ENCODE measurements at regions not wholly inside any gene's neighbourhood (a gene's known extent, or its start where the extent isn't known, plus 50 kb on each side); places are given as distances from the start of the nearest gene placed in this dataset.

DNA sequence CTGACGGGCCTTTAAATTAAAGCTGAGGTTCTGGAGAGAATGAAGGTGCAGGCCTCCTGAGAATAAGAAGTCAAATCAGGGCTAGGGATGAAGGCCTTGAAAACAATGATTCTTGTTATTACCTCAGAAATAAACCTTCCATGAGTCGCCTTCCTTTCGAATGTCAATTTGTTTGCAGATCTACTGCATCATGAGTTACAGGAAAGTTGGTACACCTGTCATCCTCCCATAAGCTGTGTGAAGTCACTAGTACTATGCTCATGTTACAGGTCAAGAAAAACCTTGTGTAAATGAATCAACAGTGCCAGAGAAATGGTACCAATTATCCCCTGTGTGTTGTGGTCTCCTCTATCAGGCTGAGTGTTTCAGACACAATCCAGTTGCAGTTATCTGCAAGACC, 281.2 kb upstream of the PLXNA2 start:
- TF ChIP-seq, protein P1, sequence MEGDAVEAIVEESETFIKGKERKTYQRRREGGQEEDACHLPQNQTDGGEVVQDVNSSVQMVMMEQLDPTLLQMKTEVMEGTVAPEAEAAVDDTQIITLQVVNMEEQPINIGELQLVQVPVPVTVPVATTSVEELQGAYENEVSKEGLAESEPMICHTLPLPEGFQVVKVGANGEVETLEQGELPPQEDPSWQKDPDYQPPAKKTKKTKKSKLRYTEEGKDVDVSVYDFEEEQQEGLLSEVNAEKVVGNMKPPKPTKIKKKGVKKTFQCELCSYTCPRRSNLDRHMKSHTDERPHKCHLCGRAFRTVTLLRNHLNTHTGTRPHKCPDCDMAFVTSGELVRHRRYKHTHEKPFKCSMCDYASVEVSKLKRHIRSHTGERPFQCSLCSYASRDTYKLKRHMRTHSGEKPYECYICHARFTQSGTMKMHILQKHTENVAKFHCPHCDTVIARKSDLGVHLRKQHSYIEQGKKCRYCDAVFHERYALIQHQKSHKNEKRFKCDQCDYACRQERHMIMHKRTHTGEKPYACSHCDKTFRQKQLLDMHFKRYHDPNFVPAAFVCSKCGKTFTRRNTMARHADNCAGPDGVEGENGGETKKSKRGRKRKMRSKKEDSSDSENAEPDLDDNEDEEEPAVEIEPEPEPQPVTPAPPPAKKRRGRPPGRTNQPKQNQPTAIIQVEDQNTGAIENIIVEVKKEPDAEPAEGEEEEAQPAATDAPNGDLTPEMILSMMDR (IDR thresholded peaks at IDR 0.05; ENCODE audit: borderline replicate concordance, extremely low read depth, low read length, poor library complexity, severe bottlenecking), result no peak
- no peak for TF ChIP-seq EZH2 (IDR thresholded peaks at IDR 0.05; ENCODE audit: borderline replicate concordance, low read depth, low read length, severe bottlenecking)

Measured in DND-41 (cell line).